RWPE2 (cell line): ENCODE measurements at regions not wholly inside any gene's neighbourhood (a gene's known extent, or its start where the extent isn't known, plus 50 kb on each side); places are given as distances from the start of the nearest gene placed in this dataset.

ENCODE experiments used
- ATAC-seq: fragments of 200-7000 bp; cut with Tn5 transposase; 3 replicates; pipeline ENCODE4 v1.9.1; 2021; ENCODE audit warnings: low read depth
- DNase-seq: peaks from one replicate; pipeline ENCODE4 v3.0.0-alpha.2; 2020; ENCODE audit warnings: low spot score
- H3K27ac ChIP-seq: fragments of 450-650 bp; 2 replicates; pipeline ENCODE4 v1.5.1; 2017; ENCODE audit warnings: mild to moderate bottlenecking; ENCODE audit not compliant: poor library complexity, severe bottlenecking
- H3K27me3 ChIP-seq: fragments of 250-450 bp; sonication (Bioruptor Pico); 2 replicates; pipeline ENCODE4 v1.5.1; 2021; ENCODE audit warnings: mild to moderate bottlenecking, moderate library complexity; ENCODE audit not compliant: insufficient read depth, poor library complexity, severe bottlenecking
- H3K36me3 ChIP-seq: fragments of 250-450 bp; sonication (Bioruptor Pico); 2 replicates; pipeline ENCODE4 v1.5.1; 2020; ENCODE audit warnings: low read depth, mild to moderate bottlenecking, moderate library complexity
- H3K4me1 ChIP-seq: fragments of 250-450 bp; sonication (Bioruptor Pico); 2 replicates; pipeline ENCODE4 v1.5.1; 2021; ENCODE audit warnings: mild to moderate bottlenecking, moderate library complexity; ENCODE audit not compliant: insufficient read depth, poor library complexity, severe bottlenecking
- H3K4me3 ChIP-seq: fragments of 250-450 bp; sonication (Bioruptor Pico); 2 replicates; pipeline ENCODE4 v1.5.1; 2021; ENCODE audit warnings: mild to moderate bottlenecking, moderate library complexity; ENCODE audit not compliant: severe bottlenecking
- H3K9me3 ChIP-seq: fragments of 250-450 bp; sonication (Bioruptor Pico); 2 replicates; pipeline ENCODE4 v1.5.1; 2021; ENCODE audit warnings: mild to moderate bottlenecking, moderate library complexity; ENCODE audit not compliant: severe bottlenecking
- TF ChIP-seq, protein P1 (sequence below): fragments of 450-650 bp; IDR thresholded peaks from one replicate; pipeline ENCODE4 v1.5.1; 2017; ENCODE audit warnings: mild to moderate bottlenecking, moderate library complexity; ENCODE audit not compliant: poor library complexity, severe bottlenecking

DNA sequence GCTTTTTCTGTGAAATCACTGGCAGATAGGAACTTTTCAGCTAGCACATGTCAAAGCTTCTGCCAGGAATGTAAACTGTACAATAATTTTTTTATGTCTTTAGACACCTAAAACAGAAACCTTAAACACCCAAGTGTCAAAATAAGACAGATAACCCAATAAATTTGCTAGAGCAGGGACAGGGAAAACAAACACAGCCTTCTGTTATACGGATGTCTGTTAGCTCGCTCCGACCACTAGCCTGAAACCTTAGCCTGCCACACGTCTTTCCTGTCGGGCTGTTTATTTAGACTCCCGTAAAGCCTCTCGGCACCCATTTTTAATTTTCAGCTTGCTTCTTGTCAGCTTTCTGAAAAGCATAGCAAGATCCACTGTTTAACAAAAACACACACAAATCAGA is 355.4 kb upstream of the SLC24A2 start:
- Histone ChIP-seq H3K4me3 (no peak overlapping the region), H3K9me3 (no peaks in the 10 kb centered on the region), H3K4me1 (no peaks in the 10 kb centered on the region), H3K27me3 (no peaks in the 10 kb centered on the region), H3K36me3 (no peaks in the 10 kb centered on the region), H3K27ac (no peak overlapping the region)
- TF ChIP-seq, protein P1, sequence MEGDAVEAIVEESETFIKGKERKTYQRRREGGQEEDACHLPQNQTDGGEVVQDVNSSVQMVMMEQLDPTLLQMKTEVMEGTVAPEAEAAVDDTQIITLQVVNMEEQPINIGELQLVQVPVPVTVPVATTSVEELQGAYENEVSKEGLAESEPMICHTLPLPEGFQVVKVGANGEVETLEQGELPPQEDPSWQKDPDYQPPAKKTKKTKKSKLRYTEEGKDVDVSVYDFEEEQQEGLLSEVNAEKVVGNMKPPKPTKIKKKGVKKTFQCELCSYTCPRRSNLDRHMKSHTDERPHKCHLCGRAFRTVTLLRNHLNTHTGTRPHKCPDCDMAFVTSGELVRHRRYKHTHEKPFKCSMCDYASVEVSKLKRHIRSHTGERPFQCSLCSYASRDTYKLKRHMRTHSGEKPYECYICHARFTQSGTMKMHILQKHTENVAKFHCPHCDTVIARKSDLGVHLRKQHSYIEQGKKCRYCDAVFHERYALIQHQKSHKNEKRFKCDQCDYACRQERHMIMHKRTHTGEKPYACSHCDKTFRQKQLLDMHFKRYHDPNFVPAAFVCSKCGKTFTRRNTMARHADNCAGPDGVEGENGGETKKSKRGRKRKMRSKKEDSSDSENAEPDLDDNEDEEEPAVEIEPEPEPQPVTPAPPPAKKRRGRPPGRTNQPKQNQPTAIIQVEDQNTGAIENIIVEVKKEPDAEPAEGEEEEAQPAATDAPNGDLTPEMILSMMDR: no peak
- ATAC-seq (no peak), DNase-seq (no peak)

DNA sequence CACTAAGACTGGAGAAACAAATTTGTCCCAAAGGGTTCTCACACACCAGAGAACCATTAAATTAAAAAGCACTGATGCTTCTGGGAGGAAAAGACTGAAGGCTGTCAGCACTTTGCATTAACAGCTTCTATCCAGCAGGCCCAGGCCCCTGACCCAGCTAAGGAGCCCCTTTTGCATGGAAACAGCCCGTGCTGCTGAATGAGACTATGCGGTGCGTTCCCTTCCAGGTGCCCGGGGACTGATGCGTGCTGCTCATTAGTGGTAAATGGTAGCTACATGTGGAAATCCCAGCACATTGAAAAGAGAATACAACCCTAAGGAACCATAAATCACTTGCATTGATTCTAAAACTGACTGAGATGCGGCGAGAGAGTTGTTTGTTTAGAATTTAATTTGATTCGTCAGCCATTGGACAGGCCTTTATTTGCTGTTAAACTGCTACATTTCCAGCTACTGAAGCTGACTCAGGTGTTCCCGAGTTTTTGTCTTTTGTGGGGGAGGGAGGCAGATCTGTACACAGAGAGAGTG is 351.0 kb upstream of the SLC24A2 start:
- no peaks in the 10 kb centered on the region for H3K4me1 ChIP-seq
- no peak overlapping the region for H3K27ac ChIP-seq
- ATAC-seq (no peak), DNase-seq (no peak)
- TF ChIP-seq, protein P1: no peak
- H3K36me3 ChIP-seq: no peaks in the 10 kb centered on the region
- H3K9me3 ChIP-seq: no peaks in the 10 kb centered on the region
- H3K4me3 ChIP-seq: no peak overlapping the region
- H3K27me3 ChIP-seq: no peaks in the 10 kb centered on the region

DNA sequence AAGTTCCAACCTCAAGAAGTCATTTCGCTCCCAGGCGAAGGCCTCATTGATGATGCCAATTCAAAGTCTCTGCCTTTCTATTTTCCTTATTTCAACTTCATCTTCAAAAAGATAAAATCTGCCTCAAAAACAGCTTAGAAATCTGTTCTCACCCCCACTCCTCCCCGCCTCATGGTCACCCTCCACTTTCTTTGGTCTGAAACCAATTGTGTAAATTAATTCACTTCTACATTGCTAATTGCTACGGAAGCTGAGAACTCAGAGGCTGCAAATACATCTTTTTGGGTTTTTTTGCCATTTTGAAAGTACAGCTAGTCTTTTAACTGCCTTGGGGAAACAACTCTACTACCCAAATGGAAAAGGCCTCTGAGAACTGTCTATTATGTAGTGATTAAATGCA is 350.0 kb upstream of the SLC24A2 start:
- Histone ChIP-seq H3K27me3 (no peaks in the 10 kb centered on the region), H3K4me1 (no peaks in the 10 kb centered on the region), H3K9me3 (no peaks in the 10 kb centered on the region), H3K36me3 (no peaks in the 10 kb centered on the region), H3K4me3 (no peak overlapping the region), H3K27ac (no peak overlapping the region)
- DNase-seq (no peak), ATAC-seq (no peak)
- TF ChIP-seq, protein P1: no peak

DNA sequence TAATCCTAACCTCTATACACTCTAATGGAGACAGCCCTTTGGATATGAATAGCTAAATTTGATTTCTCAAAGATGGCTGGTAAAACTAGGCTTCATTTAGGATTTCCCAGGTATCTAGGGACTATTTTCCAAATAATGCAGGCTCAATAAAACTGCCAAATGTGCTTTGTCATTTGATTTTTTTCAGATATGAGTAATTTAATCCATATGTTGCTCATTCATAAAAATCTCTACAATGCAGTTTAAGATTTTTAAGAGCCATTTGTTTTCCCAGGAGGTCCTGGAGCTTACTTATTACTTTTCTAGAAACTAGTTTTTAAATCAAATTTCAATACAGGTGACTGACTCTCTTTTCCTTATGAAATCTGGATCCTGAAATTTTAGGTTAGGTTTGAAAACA is 349.3 kb upstream of the SLC24A2 start:
- H3K4me1 ChIP-seq: no peaks in the 10 kb centered on the region
- TF ChIP-seq, protein P1: no peak
- no peak overlapping the region for H3K27ac ChIP-seq
- no peak overlapping the region for H3K4me3 ChIP-seq
- ATAC-seq: no peak
- H3K27me3 ChIP-seq: no peaks in the 10 kb centered on the region
- no peaks in the 10 kb centered on the region for H3K36me3 ChIP-seq
- no peaks in the 10 kb centered on the region for H3K9me3 ChIP-seq
- no peak for DNase-seq

DNA sequence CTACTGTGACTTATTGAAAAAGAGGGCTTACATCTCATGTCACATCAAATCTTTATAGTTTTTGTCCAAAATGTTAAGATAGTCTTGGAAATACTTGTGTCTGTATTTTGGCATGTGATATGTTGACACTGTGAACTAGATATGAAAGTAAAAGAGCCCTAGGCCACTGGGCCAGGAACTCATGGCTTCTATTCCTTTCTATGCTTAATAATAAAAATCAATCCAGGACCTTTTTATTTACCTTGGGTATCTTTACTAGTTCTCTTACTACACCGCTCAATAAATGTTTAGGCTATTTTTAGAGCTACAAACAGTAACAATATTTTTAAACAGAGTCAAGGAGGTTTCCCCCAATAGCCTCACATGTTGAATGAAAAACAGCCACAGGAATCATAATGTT is 348.6 kb upstream of the SLC24A2 start:
- Histone ChIP-seq H3K9me3 (no peaks in the 10 kb centered on the region), H3K4me1 (no peaks in the 10 kb centered on the region), H3K4me3 (no peak overlapping the region), H3K36me3 (no peaks in the 10 kb centered on the region), H3K27me3 (no peaks in the 10 kb centered on the region), H3K27ac (no peak overlapping the region)
- DNase-seq (no peak), ATAC-seq (no peak)
- TF ChIP-seq, protein P1: no peak
